WTC11 (cell line): ENCODE measurements at regions not wholly inside any gene's neighbourhood (a gene's known extent, or its start where the extent isn't known, plus 50 kb on each side); places are given as distances from the start of the nearest gene placed in this dataset.
"Not testable (repeated sequence)": the region's sequence is repeated elsewhere in the genome, so short reads cannot be mapped to it uniquely, and the experiment has no call there.

Experiments used
- SMAD4 ChIP-seq: sonication (generic); formaldehyde crosslinking; IDR thresholded peaks from 2 replicates; pipeline ENCODE4 v1.8.0; 2022; ENCODE audit warnings: mild to moderate bottlenecking, missing genetic modification reagents
- TF ChIP-seq, protein P1 (sequence below): fragments of 200-600 bp; IDR thresholded peaks from 2 replicates; pipeline ENCODE4 v1.8.0; 2022; ENCODE audit warnings: antibody characterized with exemption

DNA sequence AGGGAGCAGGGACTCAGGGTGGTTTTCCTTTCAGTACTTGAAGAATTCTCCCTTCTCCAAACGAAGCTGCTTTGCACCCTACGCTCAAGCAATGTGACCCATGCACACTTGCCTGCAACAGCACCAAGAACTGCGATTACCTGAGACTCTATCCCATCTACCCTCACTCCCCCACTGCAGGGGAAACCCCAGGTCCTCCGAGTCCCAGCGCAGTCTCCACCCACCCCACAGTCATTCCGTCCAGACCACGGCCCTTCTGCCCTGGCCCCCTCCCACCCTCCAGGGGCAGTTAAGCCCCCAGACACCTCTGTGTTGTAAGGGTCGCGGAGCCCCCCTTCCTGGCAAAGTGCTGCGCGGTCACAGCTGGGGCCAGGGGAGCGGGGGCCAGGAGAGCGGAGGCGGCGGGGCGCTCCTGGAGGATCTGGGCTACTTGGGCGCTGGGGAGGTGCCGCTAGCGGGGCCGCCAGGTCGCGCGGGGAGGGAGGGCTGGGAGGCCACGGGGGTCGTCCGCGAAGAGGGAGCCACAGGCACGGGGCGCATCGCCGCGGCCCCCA is 59.9 kb upstream of the MSMB start:
- TF ChIP-seq, protein P1, sequence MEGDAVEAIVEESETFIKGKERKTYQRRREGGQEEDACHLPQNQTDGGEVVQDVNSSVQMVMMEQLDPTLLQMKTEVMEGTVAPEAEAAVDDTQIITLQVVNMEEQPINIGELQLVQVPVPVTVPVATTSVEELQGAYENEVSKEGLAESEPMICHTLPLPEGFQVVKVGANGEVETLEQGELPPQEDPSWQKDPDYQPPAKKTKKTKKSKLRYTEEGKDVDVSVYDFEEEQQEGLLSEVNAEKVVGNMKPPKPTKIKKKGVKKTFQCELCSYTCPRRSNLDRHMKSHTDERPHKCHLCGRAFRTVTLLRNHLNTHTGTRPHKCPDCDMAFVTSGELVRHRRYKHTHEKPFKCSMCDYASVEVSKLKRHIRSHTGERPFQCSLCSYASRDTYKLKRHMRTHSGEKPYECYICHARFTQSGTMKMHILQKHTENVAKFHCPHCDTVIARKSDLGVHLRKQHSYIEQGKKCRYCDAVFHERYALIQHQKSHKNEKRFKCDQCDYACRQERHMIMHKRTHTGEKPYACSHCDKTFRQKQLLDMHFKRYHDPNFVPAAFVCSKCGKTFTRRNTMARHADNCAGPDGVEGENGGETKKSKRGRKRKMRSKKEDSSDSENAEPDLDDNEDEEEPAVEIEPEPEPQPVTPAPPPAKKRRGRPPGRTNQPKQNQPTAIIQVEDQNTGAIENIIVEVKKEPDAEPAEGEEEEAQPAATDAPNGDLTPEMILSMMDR, result not testable (repeated sequence)
- not testable (repeated sequence) for TF ChIP-seq SMAD4 (CRISPR knock-in tag)
